Activated CD4-positive, alpha-beta T cell treated with anti-CD3 and anti-CD28 coated beads for 48 hours (primary cell): ENCODE measurements at regions not wholly inside any gene's neighbourhood (a gene's known extent, or its start where the extent isn't known, plus 50 kb on each side); places are given as distances from the start of the nearest gene placed in this dataset.
"Not testable (repeated sequence)": the region's sequence is repeated elsewhere in the genome, so short reads cannot be mapped to it uniquely, and the experiment has no call there.

Source experiments
- DNase-seq: peaks from one replicate; pipeline ENCODE4 v3.0.0-alpha.2; 2020

DNA sequence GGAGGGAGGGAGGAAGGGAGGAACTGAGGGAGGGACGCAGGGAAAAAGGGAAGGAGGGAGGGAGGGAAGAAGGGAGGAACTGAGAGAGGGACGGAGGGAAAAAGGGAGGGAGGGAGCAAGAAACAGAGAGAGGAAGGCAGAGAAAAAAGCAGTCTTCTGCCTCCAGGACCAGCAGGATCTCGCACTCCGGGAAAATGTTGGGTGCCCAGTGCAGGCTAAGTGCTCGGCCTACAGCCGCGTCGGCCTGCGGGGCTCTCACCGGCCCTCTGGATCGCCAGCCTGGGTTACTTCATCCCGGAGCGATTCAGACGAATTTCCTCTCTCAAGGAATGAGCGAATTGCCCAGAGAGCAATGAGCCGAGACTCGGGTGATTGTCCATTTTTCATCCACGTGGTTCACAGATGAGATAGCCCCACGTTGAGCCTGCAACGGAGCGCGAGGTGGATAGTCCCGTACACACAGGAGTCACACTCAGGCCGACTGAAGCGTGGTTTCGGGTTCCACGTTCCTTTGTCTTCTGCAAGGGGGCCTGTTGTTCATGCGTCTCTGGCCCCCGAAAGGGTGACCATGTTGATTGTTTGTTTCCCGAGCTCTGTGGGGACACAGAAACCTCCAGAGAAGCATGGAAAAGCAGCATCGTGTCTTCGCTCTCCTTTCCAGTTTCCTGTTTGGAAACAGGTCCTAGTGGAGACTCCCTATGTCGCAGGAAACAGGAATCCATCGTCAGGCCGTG, 1937.1 kb upstream of the DEFB115 start:
- not testable (repeated sequence) for DNase-seq

DNA sequence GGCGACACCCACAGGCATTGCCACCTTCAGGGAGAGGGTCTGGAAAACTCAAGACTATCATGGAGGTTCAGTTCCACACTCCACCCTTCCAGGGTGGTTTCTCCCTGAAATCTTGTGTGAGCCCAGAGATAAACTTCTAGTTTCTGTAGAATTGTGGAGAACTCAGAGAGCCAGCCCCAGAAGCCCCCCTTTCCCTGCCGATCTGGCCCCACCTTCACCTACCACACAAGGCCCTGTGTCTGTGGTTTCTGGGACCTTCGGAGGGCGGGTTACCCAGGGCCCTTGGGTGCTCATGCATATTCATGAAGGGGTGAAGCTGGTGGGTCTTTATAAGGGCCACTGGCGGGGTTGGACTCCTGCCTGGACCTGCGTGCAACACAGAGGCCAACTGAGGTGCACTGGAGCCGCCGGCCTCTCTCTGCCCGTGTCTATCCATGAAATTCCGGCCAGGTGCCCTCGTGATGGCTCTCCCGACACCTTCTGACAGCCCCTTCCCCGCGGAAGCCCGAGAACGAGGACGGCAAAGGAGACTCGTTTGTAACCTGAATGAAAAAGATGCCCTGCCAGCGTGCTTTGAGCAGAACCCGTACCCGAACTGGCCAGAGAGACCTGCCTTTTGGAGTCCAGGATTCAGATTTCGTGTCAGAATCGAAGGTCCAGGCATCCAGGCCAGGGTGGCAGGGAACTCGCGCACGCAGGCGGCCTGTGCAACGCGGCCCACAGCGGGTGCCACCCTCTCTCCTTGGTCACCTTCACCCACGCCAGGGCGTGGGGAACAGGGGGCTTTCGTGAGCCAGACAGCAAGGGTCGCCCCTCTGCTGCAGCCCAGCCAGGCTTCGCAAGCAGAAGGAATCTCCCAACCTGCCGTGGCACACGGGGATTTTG, 1933.6 kb upstream of the DEFB115 start:
- DNase-seq, result not testable (repeated sequence)

DNA sequence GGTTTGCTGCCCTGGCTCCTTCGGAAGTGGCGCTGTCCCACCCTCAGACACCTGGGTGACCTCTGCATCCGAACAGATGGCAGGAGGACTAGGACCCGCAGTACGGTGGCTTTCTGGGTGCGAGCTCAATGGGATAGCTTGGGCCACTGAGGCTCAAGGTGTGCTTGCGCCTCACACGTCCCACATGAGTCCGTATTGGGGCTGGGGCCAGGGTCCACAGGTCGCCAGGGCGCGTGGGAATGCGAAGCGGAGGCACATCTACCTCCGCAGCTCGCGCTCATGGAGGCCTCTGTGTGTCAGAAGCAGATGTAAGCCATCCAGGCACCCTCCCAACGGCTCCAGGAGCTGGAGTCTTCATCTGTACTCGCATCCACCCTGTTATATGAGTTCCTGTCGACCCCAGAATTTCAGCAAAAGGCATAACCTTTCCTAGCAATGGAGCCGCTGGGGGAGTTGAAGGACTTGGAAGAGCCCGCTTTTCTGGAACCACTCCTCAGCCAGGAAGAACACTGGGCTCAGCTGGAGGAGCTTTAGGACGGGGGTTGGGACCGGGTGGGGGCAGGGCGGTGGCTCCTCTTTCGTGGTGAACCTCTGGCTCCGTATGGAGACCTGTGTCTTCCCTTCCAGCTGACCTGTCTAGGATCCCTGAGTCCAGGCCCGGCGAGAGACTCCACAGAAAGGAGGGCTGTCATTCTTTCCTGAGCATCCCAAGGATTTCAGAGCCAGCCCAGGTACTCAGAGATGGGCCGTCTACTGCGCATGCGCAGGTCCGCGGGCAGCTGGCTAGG, 1932.8 kb upstream of the DEFB115 start:
- not testable (repeated sequence) for DNase-seq

DNA sequence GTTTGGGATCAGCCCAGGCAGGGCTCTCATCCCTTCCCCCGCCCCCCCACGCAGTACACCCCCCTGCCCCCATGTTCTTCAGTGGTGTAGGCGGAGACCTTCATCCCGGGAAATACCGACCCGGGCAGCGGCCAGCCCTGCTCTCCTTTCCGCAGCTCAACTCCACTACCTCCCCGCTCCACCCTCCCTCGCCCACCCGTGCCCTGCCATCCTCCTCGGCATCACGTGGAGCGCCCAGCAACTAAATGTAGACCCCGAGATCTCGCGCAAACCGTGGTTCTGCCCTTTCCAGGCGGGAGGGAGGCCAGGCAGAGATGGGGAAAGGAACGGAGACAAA, 1932.2 kb upstream of the DEFB115 start:
- DNase-seq, result no peak

DNA sequence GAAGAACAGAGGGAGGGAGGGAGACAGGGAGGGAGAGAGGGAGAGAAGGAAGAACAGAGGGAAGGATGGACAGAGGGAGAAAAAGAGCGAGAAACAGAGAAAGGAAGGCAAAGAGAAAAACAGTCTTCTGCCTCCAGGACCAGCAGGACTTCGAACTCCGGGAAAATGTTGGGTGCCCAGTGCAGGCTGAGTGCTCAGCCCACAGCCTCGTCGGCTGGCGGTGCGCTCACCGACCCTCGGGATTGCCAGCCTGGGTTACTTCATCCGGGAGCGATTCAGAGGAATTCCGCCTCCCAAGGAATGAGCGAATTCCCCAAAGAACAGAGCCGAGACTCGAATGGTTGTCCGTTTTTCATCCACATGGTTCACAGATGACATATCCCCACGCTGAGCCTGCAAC, 1931.7 kb upstream of the DEFB115 start:
- DNase-seq, result not testable (repeated sequence)

DNA sequence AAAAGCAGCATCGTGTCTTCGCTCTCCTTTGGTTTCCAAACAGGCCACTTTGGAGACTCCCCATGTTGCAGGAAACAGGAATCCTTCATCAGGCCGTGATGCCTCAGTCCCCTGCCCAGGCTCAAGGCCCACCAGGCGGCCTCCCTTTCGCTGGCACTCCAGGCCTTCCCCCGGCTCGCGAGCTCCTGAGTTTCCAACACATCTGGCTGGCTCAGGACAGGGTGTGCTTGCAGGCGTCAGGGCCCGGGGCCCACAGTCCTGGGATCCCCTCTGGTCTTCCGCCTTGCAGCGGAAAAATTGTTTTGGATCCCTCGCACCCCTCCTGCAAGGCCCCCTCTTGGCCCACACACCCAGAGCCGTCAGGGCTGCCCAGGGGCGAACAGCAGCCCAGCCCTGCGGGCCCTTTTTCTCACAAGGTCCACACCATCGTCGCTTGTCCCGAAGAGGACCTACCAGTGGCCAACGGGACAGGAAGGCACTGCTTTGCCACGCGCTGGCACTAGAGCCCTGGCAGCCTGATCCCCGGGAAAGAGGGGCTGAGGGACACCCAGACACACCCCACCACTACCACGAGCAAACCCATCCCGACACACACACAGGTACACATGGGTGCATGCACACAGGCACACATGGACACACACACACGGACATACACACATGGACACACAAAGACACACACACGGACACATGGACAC, 1930.9 kb upstream of the DEFB115 start:
- no peak for DNase-seq

DNA sequence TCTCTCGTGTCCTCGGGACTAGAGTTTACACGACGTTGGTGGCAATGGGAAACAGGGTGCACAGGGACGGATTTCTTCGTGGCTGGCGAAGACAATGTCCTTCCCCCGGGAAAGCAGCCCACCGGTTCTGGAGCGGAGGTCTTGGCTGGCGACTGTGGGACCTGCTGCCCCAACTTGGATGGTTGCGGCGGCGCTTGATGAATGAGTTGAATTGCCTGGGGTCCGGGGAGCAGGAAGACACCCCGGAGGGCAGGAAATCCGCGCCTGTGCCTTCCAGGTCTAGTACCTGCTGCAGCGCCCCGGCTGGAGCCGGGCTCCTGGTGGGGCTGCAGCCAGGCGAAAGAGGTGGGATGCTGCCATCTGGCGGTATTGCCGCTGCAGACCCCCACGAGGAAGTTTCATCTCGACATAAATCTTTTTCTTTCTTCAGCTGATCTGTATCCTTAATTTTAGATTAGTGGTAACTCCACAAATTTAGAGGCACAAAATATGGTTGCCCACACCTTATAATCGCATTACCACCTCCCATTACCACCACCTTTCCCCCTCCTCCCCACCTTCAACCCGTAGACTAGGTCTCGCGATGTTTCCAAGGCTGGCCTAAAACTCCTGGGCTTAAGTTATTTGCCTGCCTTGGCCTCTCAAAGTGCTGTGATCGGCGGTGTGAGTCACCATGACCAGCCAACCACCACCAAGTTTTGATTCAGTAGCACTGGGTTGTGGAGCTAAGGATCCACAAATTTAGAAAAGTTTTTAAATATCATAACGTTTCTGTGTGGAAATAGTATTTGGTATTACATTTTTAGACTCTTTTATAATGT, 1929.7 kb upstream of the DEFB115 start:
- peak; percentile 63 for DNase-seq

DNA sequence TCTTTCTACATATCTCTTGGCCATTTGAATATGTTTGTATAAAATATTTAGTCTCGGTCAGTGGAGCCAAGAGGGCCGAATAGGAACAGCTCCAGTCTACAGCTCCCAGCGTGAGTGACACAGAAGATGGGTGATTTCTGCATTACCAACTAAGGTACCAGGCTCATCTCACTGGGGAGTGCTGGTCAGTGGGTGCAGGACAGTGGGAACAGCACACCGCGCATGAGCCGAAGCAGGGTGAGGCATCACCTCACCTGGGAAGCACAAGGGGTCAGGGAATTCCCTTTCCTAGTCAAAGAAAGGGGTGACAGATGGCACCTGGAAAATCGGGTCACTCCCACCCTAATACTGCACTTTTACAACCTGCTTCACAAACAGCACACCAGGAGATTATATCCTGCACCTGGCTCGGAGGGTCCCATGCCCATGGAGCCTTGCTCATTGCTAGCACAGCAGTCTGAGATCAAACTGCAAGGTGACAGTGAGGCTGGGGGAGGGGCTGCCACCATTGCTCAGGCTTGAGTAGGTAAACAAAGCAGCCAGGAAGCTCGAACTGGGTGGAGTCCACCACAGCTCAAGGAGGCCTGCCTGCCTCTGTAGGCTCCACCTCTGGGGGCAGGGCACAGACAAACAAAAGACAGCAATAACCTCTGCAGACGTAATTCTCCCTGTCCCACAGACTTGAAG, 1926.9 kb upstream of the DEFB115 start:
- DNase-seq, result not testable (repeated sequence)

DNA sequence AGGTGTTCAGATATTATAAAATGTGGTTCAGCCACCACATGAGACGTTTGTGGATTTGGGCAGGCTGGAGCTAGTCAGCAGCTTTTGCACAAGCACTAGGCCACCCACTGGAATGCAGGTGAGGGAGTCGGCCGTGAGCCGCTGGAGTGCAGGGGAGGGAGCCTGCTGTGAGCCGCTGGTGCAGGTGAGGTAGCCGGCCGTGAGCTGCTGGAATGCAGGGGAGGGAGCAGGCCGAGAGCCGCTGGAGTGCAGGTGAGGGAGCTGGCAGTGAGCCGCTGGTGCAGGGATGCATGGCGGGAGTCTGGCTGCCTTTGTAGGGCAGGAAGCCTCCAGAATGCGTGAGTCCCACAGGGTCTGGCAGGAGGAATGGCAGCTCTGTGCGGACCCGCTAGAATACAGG, 1907.6 kb upstream of the DEFB115 start:
- no peak for DNase-seq

DNA sequence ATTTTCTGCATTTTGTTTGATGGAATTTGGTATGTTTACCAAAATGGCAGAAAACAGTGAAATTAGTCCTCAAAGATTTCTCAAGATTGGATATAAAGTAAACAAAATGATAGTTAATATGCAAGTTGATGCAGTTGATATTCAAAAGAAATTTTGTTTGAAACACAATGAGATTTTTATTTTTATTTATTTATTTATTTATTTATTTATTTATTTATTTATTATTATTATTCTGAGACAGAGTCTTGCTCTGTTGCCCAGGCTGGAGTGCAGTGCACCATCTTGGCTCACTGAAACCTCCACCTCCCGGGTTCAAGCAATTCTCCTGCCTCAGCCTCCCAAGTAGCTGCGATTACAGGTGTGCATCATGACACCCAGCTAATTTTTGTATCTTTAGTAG, 1881.5 kb upstream of the DEFB115 start:
- not testable (repeated sequence) for DNase-seq

DNA sequence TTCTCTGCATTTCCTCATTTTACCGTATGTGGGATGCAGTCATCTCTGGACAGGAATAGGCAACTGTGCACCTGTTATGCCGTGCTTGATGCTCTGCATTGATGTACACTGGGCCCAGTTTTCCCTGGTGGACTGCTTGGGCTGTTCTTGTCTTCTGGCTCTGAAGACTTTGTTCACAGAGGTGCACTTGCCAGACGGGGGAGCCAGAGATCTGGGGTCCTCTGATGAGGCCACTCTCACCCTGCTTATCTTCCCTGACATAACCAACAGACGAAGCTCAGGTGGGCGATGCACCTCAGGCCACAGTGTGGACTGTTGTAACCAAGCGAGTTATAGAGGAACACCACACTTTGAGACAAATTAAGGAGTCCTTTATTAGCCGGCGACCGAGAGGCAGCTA, 1864.6 kb upstream of the DEFB115 start:
- not testable (repeated sequence) for DNase-seq

DNA sequence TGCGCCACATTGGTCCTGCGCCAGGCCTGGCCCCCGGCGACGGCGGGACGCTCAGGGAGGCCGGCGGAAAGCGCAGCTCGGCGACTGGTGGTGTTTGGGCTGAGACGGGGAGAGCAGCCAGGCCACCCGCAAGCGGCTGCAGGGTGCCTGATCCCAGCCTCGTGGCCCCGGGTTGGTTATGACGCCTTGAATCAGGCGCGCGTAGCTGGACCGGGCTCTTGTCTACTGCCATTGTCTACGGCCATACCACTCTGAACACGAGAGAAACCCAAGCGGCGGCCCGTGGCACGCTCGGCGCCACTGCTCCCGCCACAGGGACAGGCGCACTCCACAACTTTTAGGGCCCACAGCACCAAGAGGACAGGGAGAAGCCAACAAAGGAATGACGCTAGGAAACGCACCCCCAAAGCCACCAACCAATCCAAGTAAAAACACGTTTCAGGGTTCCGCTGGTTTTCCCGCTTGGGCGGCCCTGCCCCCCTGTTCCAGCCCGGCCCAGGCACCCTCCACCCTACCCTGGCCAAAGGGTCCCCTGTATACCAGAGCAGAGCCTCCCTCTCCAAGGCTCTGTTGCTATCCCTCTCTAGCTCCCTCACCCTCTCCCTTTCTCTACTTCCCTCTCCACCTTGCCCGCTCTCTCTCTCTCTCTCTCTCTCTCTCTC, 1849.3 kb upstream of the DEFB115 start:
- DNase-seq, result no peak

DNA sequence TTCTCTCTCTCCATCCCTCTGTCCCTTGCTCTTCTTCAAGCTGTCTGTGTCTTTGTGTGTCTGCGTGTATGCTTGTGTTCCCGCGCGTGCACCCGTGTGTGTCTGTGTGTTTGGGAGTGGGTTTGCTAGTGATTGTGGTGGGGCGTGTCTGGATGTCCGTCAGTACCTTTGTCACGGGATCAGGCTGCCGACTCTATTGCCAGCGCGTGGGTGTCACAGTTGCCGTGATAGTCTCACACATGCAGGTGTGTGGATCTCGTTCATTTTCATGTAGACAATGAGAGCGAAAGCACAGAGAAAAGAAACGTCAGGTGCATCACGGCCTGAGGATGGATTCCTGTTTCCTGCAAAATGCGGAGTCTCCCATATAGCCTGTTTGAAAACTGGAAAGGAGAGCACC, 1848.8 kb upstream of the DEFB115 start:
- not testable (repeated sequence) for DNase-seq

DNA sequence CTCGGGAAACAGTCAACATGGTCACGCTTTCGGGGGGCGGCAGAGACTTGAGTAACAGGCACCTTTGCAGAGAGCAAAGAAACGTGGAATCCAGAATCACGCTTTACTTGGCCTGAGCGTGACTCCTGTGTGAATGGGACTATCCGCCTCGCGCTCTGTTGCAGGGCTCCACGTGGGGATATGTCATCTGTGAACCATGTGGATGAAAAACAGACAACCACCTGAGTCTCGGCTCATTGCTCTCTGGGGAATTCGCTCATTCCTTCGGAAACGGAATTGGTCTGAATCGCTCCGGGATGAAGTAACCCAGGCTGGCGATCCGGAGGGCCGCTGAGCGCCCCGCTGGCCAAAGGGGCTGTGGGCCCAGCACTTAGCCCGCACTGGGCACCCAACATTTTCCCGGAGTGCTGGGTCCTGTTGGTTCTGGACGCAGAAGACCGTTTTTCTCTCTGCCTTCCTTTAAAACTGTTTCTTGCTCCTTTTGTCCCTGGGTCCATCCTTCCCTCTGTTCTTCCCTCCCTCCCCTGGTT, 1848.2 kb upstream of the DEFB115 start:
- not testable (repeated sequence) for DNase-seq

DNA sequence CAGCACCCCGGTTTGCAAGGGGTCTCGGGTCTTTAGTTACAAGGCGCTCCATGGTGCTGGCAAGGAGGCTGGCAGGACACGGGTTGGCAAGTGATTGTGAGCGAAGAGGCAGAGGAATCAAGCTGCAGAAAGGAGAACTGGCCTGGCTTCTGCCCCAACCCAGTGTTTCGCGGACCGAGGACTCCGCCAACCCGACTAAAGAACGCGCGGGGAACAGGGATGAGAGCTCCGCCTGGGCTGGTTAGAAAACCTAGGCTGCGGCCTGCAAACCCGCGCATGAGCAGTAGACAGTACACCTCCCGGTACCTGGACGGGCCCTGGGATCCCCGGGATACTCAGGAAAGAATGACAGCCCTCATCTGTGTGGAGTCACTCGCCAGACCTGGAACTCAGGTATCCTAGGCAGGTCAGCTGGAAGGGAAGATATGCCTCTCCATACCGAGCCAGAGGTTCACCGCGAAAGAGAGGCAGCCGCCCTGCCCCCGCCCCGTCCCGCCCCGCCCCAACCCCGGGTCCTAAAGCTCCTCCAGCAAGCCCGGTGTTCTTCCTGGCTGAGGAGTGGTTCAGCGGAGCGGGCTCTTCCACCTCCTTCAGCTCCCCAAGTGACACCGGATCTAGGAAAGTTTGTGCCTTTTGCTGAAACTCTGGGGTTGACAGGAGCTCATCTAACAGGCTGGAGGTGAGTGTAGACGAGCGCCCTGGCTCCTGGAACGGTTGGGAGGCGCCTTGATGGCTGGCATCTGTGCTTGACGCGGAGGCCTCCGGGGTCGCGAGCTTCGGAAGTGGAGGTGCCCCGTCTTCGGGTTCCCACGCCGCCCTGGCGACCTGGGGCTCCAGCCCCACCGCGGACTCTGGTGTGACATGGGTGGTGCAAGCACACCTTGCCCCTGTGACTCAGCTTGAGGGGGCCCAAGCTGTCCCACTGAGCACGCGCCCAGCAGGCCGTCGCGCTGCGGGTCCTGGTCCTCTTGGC, 1847.3 kb upstream of the DEFB115 start:
- no peak for DNase-seq

DNA sequence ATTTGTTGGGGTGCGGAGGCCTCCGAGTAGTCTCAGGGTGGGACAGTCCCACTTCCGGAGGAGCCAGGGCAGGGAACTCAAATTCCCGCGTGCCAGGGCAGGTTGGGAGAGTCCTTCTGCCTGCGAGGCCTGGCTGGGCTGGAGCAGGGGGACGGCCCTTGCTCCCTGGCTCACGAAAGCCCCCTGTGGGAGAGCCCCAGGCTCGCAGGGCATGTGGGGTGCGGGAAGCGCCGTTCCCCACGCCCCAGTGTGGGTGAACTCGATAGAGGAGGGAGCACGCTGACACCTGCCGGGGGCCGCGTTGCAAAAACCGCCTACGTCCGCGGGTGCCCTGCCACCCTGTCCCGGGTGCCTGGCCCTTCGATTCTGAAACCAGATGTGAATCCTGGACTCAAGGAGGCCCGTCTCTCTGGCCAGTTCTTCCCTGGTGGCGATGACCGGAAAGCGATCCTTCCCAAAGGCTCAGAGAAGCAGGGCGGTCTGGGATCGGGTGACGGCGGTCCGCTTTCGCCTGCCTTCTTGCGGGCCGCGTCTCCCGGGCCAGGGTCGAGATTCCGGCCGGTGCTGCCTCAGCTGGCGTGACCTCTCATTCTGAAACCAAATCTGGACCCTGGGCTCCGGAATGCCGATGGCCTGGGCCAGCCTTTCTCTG, 1846.5 kb upstream of the DEFB115 start:
- DNase-seq, result no peak

DNA sequence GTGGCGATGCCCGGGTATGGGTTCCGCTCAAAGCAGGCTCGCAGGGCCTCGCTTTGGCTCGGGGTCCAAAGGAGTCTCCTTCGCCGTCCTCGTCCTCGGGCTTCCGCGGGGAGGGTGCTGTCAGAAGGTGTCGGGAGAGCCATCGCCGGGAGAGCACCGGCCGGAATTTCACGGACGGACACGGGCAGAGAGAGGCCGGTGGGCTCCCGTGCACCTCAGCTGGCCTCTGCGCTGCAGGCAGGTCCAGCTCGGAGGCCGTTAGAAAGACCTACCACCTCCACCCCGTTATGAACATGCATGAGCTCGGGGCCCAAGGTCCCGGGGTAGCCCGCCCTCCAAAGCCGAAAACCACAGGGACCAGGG, 1846.0 kb upstream of the DEFB115 start:
- DNase-seq, result not testable (repeated sequence)

DNA sequence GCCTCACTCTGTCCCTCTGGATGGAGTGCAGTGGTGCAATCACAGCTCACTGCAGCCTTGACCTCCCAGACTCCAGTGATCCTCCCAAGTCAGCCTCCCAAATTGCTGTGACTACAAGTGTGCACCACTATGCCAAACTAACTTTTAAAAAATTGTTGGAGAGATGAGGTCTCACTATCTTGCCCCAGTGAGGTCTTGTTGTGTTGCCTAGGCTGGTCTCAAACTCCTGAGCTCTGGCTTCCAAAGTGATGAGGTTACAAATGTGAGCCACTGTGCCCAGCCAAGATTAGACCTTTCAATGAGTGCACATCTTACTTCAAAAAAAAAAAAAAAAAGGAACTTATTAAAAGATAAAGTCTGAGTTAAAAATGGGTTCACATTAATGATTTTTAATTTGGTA, 1838.1 kb upstream of the DEFB115 start:
- no peak for DNase-seq
